ENCODE measurements at regions not wholly inside any gene's neighbourhood (a gene's known extent, or its start where the extent isn't known, plus 50 kb on each side); places are given as distances from the start of the nearest gene placed in this dataset.

DNA sequence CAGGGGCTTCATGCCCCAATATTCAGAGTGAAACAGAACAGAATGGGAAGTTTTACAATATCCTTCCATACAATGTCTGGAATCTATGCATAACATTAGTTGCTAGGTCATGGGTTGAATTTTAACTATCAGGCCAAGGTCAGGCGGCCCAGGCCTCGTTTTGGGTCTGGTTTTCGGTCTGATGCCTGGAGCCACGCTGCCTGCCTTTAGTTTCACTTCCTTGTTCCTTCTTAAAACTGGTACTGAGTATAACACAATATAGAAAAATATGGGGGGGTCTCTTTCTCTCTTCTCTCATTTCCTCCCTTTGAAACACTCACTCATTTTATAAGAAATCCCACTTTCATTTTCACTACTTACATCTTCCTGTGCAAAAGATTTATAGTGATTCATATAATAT is 1243.8 kb downstream of the CDY2B start:
- no peaks in the 10 kb centered on the region for H3K36me3 ChIP-seq (ENCODE audit: control insufficient read depth in 2 of 4, insufficient read depth in 4 of 4, low read length in 3 of 4)
- H3K18ac ChIP-seq (ENCODE audit: extremely low read depth, low read length): no peak overlapping the region
- POLR2A ChIA-PET (ENCODE audit: partially characterized antibody): no interaction called here
- no peak overlapping the region for H2AFZ ChIP-seq (ENCODE audit: low read length)
- WGBS, 2 experiments (ENCODE audit: extremely low coverage in 1 of 2, insufficient coverage in 1 of 2, insufficient read length in 1 of 2, insufficient replicate concordance in 2 of 2, low coverage in 1 of 2, low lambda C conversion rate in 2 of 2, missing lambda C conversion rate in 1 of 2): 95% methylated on average over 4 of the region's 4 CpGs; no CpG with 5 or more reads in 1 of the 2 experiments
- H3K4me1 ChIP-seq (replicated peaks in 1 of 4; ENCODE audit: control insufficient read depth in 3 of 4, insufficient read depth in 4 of 4, low read length in 3 of 4): no peaks in the 10 kb centered on the region
- no peak overlapping the region for H3K14ac ChIP-seq (ENCODE audit: insufficient read length)
- no peaks in the 10 kb centered on the region for H3K79me2 ChIP-seq (ENCODE audit: control insufficient read depth in 1 of 2, insufficient read depth in 2 of 2, low read length in 2 of 2)
- H2BK12ac ChIP-seq (ENCODE audit: low read depth, low read length): no peak overlapping the region
- FAIRE-seq: no peak
- no peaks in the 10 kb centered on the region for H3K79me1 ChIP-seq (ENCODE audit: low read depth, low read length)
- H3K56ac ChIP-seq (replicated peaks; ENCODE audit: insufficient read length, low read depth, low read length): no peak overlapping the region
- no peak overlapping the region for H2BK20ac ChIP-seq (ENCODE audit: low read length)
- H3K23me2 ChIP-seq (ENCODE audit: low read depth, low read length): no peaks in the 10 kb centered on the region
- TF ChIP-seq SIRT6 (IDR thresholded peaks at IDR 0.05; ENCODE audit: low read length): no peak
- no peak overlapping the region for H2BK5ac ChIP-seq (ENCODE audit: low read depth, low read length)
- H3K9ac ChIP-seq (replicated peaks in 1 of 4; ENCODE audit: extremely low read depth in 1 of 4, low read depth in 3 of 4, low read length in 3 of 4): no peak overlapping the region
- no peak overlapping the region for H3K4me3 ChIP-seq (ENCODE audit: extremely low read depth in 1 of 4, insufficient read depth in 2 of 4, low read depth in 3 of 4, low read length in 4 of 4)
- no peak overlapping the region for H3K4ac ChIP-seq (replicated peaks; ENCODE audit: insufficient read length, low read depth, low read length)
- no peak overlapping the region for H3K23ac ChIP-seq (ENCODE audit: insufficient read length)
- no peak overlapping the region for H2BK120ac ChIP-seq (replicated peaks; ENCODE audit: low read depth, low read length)
- no peak overlapping the region for H4K5ac ChIP-seq (ENCODE audit: insufficient read length, low read depth, low read length)
- H2AK5ac ChIP-seq (ENCODE audit: low read depth, low read length): no peak overlapping the region
- H4K20me1 ChIP-seq (replicated peaks in 1 of 2; ENCODE audit: control insufficient read depth in 1 of 2, insufficient read depth in 2 of 2, low read length in 2 of 2): no peaks in the 10 kb centered on the region
- DNase-seq (ENCODE audit: low read depth in 1 of 2, low spot score in 2 of 2): no peak
- no peaks in the 10 kb centered on the region for H3K9me3 ChIP-seq (ENCODE audit: insufficient read depth in 2 of 2, low read depth in 1 of 2, low read length in 1 of 2)
- no peaks in the 10 kb centered on the region for H3K27me3 ChIP-seq (replicated peaks in 1 of 4; ENCODE audit: control insufficient read depth in 3 of 4, extremely low read depth in 1 of 4, insufficient read depth in 3 of 4, low read length in 3 of 4)
- no peak overlapping the region for H4K8ac ChIP-seq (ENCODE audit: extremely low read depth, insufficient read depth, low read length)
- H4K91ac ChIP-seq (replicated peaks; ENCODE audit: insufficient read length, low read length): no peak overlapping the region
- no peak overlapping the region for H2BK15ac ChIP-seq (ENCODE audit: low read length)
- CTCF ChIA-PET (ENCODE audit: partially characterized antibody): no interaction called here
- H3K27ac ChIP-seq (ENCODE audit: low read depth, low read length): no peak overlapping the region
- no peak overlapping the region for H3K4me2 ChIP-seq (ENCODE audit: insufficient read depth in 1 of 2, low read depth in 2 of 2, low read length in 2 of 2)
